IPS-18a (cell line): ENCODE measurements at regions not wholly inside any gene's neighbourhood (a gene's known extent, or its start where the extent isn't known, plus 50 kb on each side); places are given as distances from the start of the nearest gene placed in this dataset.

Source experiments
- H3K27ac ChIP-seq: one replicate; pipeline ENCODE4 v1.5.1; 2013; ENCODE audit warnings: low read length
- H3K27me3 ChIP-seq: one replicate; pipeline ENCODE4 v1.6.1; 2013; ENCODE audit warnings: mild to moderate bottlenecking, low read length; ENCODE audit not compliant: control insufficient read depth, insufficient read depth
- H3K36me3 ChIP-seq: one replicate; pipeline ENCODE4 v1.6.1; 2013; ENCODE audit warnings: low read depth, low read length; ENCODE audit not compliant: control insufficient read depth
- H3K4me1 ChIP-seq: one replicate; pipeline ENCODE4 v1.6.1; 2013; ENCODE audit warnings: low read depth, low read length; ENCODE audit not compliant: control insufficient read depth
- H3K4me3 ChIP-seq: one replicate; pipeline ENCODE4 v1.5.1; 2013; ENCODE audit warnings: low read length
- H3K9ac ChIP-seq: one replicate; pipeline ENCODE4 v1.6.1; 2013; ENCODE audit warnings: mild to moderate bottlenecking, low read length, moderate library complexity
- H3K9me3 ChIP-seq: one replicate; pipeline ENCODE4 v1.6.1; 2013; ENCODE audit warnings: low read depth, low read length; ENCODE audit not compliant: control insufficient read depth

GRCh38 chr3:180341516-180341915 lies 260.4 kb upstream of the TTC14 start:
- Histone ChIP-seq H3K4me3 (no peak overlapping the region), H3K27me3 (no peaks in the 10 kb centered on the region), H3K27ac (no peak overlapping the region), H3K36me3 (no peaks in the 10 kb centered on the region), H3K4me1 (no peaks in the 10 kb centered on the region), H3K9me3 (no peaks in the 10 kb centered on the region), H3K9ac (no peak overlapping the region)

- Histone ChIP-seq H3K9ac (no peak overlapping the region), H3K27ac (no peak overlapping the region), H3K4me1 (no peaks in the 10 kb centered on the region), H3K27me3 (no peaks in the 10 kb centered on the region), H3K4me3 (no peak overlapping the region), H3K36me3 (no peaks in the 10 kb centered on the region), H3K9me3 (no peaks in the 10 kb centered on the region)
These were observed 250.4 kb upstream of the TTC14 start for GRCh38 chr3:180351601-180352000.

GRCh38 chr3:180352261-180352660 lies 249.7 kb upstream of the TTC14 start:
- H3K36me3 ChIP-seq, result no peaks in the 10 kb centered on the region
- no peak overlapping the region for H3K27ac ChIP-seq
- no peak overlapping the region for H3K4me3 ChIP-seq
- no peak overlapping the region for H3K9ac ChIP-seq
- no peaks in the 10 kb centered on the region for H3K4me1 ChIP-seq
- no peaks in the 10 kb centered on the region for H3K27me3 ChIP-seq
- H3K9me3 ChIP-seq, result no peaks in the 10 kb centered on the region

GRCh38 chr3:180354214-180354613 lies 247.7 kb upstream of the TTC14 start:
- Histone ChIP-seq H3K4me1 (no peaks in the 10 kb centered on the region), H3K27ac (no peak overlapping the region), H3K9ac (no peak overlapping the region), H3K9me3 (no peaks in the 10 kb centered on the region), H3K4me3 (no peak overlapping the region), H3K36me3 (no peaks in the 10 kb centered on the region), H3K27me3 (no peaks in the 10 kb centered on the region)

GRCh38 chr3:180358179-180358578 lies 243.8 kb upstream of the TTC14 start:
- Histone ChIP-seq H3K36me3 (no peaks in the 10 kb centered on the region), H3K4me3 (no peak overlapping the region), H3K27ac (no peak overlapping the region), H3K27me3 (no peaks in the 10 kb centered on the region), H3K9me3 (no peaks in the 10 kb centered on the region), H3K4me1 (no peaks in the 10 kb centered on the region), H3K9ac (no peak overlapping the region)

GRCh38 chr3:180359061-180359952 lies 242.7 kb upstream of the TTC14 start:
- H3K27me3 ChIP-seq, result no peaks in the 10 kb centered on the region
- H3K36me3 ChIP-seq, result no peaks in the 10 kb centered on the region
- H3K9ac ChIP-seq, result no peak overlapping the region
- H3K9me3 ChIP-seq, result no peaks in the 10 kb centered on the region
- H3K27ac ChIP-seq, result no peak overlapping the region
- H3K4me1 ChIP-seq, result no peaks in the 10 kb centered on the region
- no peak overlapping the region for H3K4me3 ChIP-seq

GRCh38 chr3:180359953-180360279 lies 242.0 kb upstream of the TTC14 start:
- H3K4me1 ChIP-seq, result no peaks in the 10 kb centered on the region
- H3K36me3 ChIP-seq, result no peaks in the 10 kb centered on the region
- H3K9ac ChIP-seq, result no peak overlapping the region
- no peaks in the 10 kb centered on the region for H3K27me3 ChIP-seq
- H3K27ac ChIP-seq, result no peak overlapping the region
- H3K9me3 ChIP-seq, result no peaks in the 10 kb centered on the region
- H3K4me3 ChIP-seq, result no peak overlapping the region

- Histone ChIP-seq H3K4me1 (no peaks in the 10 kb centered on the region), H3K36me3 (no peaks in the 10 kb centered on the region), H3K27ac (no peak overlapping the region), H3K9me3 (peaks cover 3% of the 10 kb centered on the region), H3K9ac (no peak overlapping the region), H3K4me3 (no peak overlapping the region), H3K27me3 (no peaks in the 10 kb centered on the region)
These were observed 239.9 kb upstream of the TTC14 start for GRCh38 chr3:180362081-180362480.

- Histone ChIP-seq H3K4me1 (no peaks in the 10 kb centered on the region), H3K36me3 (no peaks in the 10 kb centered on the region), H3K9ac (no peak overlapping the region)
These were observed 226.1 kb upstream of the TTC14 start for GRCh38 chr3:180375831-180376230.

GRCh38 chr3:180378496-180378895 lies 223.5 kb upstream of the TTC14 start:
- no peak overlapping the region for H3K4me3 ChIP-seq
- no peak overlapping the region for H3K9ac ChIP-seq
- H3K9me3 ChIP-seq, result no peaks in the 10 kb centered on the region
- no peak overlapping the region for H3K27ac ChIP-seq
- H3K36me3 ChIP-seq, result no peaks in the 10 kb centered on the region
- H3K27me3 ChIP-seq, result no peaks in the 10 kb centered on the region
- no peaks in the 10 kb centered on the region for H3K4me1 ChIP-seq

More at GRCh38 chr3:180375831-180376230, 226.1 kb upstream of the TTC14 start:
- H3K27ac ChIP-seq, result no peak overlapping the region
- H3K4me3 ChIP-seq, result no peak overlapping the region
- H3K9me3 ChIP-seq, result no peaks in the 10 kb centered on the region
- H3K27me3 ChIP-seq, result no peaks in the 10 kb centered on the region

GRCh38 chr3:180382638-180383180 lies 219.3 kb upstream of the TTC14 start:
- H3K4me1 ChIP-seq, result no peaks in the 10 kb centered on the region
- H3K27me3 ChIP-seq, result no peaks in the 10 kb centered on the region
- no peak overlapping the region for H3K27ac ChIP-seq
- no peak overlapping the region for H3K9ac ChIP-seq
- no peaks in the 10 kb centered on the region for H3K36me3 ChIP-seq
- H3K9me3 ChIP-seq, result no peaks in the 10 kb centered on the region
- no peak overlapping the region for H3K4me3 ChIP-seq
